ENCODE measurements at regions not wholly inside any gene's neighbourhood (a gene's known extent, or its start where the extent isn't known, plus 50 kb on each side); places are given as distances from the start of the nearest gene placed in this dataset.

GRCh38 chr1:98157524-98158313, 236.9 kb upstream of the DPYD start:
- Histone ChIP-seq H3K4me1 (ENCODE audit: control insufficient read depth, insufficient read depth, low read length, poor library complexity, severe bottlenecking) (no peaks in the 10 kb centered on the region), H3K27ac (ENCODE audit: low read depth, low read length, severe bottlenecking) (no peak overlapping the region), H3K9me3 (ENCODE audit: control insufficient read depth, low read length) (no peaks in the 10 kb centered on the region), H3K36me3 (ENCODE audit: control insufficient read depth, insufficient read depth, low read length) (no peaks in the 10 kb centered on the region), H3K4me3 (ENCODE audit: extremely low read depth, insufficient read depth, low read length, poor library complexity, severe bottlenecking) (no peak overlapping the region)
- WGBS, 2 experiments (ENCODE audit: insufficient coverage in 2 of 2), result 80% methylated on average over 1 of the region's 2 CpGs; no CpG with 5 or more reads in 1 of the 2 experiments

DNA sequence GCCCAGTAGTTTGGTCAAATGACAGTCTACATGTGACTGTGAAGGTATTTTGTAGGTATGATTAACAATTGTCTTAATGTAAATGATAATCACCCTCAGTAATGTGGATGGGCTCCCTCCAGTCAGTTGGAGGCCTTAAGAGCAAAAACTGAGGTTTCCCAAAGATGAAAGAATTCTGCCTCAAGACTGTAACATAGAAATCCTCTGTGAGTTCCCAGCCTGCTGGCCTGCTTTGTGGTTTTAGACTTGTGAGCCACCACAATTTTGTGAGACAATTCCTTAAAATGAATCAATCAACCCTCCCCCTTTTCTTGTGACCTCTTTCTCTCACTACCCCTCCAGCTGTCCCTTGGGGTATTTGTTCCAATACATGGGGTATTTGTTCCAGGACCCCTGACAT, 226.4 kb upstream of the DPYD start:
- no peak overlapping the region for H3K4me3 ChIP-seq (ENCODE audit: extremely low read depth, insufficient read depth, low read length, poor library complexity, severe bottlenecking)
- H3K36me3 ChIP-seq (ENCODE audit: control insufficient read depth, insufficient read depth, low read length), result no peaks in the 10 kb centered on the region
- no peaks in the 10 kb centered on the region for H3K4me1 ChIP-seq (ENCODE audit: control insufficient read depth, insufficient read depth, low read length, poor library complexity, severe bottlenecking)
- no peak overlapping the region for H3K27ac ChIP-seq (ENCODE audit: low read depth, low read length, severe bottlenecking)
- H3K9me3 ChIP-seq (ENCODE audit: control insufficient read depth, low read length), result no peaks in the 10 kb centered on the region

- no CpG with 5 or more reads among the region's 2 CpGs for WGBS, 2 experiments (ENCODE audit: insufficient coverage in 2 of 2)
- no peak overlapping the region for H3K27ac ChIP-seq (ENCODE audit: low read depth, low read length, severe bottlenecking)
Observed at GRCh38 chr1:98145655-98146054, 224.8 kb upstream of the DPYD start.

GRCh38 chr1:98143403-98143802, 222.6 kb upstream of the DPYD start:
- Histone ChIP-seq H3K4me1 (ENCODE audit: control insufficient read depth, insufficient read depth, low read length, poor library complexity, severe bottlenecking) (no peaks in the 10 kb centered on the region), H3K27ac (ENCODE audit: low read depth, low read length, severe bottlenecking) (no peak overlapping the region), H3K36me3 (ENCODE audit: control insufficient read depth, insufficient read depth, low read length) (no peaks in the 10 kb centered on the region), H3K9me3 (ENCODE audit: control insufficient read depth, low read length) (no peaks in the 10 kb centered on the region), H3K4me3 (ENCODE audit: extremely low read depth, insufficient read depth, low read length, poor library complexity, severe bottlenecking) (no peak overlapping the region)
- WGBS, 2 experiments (ENCODE audit: insufficient coverage in 2 of 2), result no CpG with 5 or more reads among the region's 2 CpGs

More at GRCh38 chr1:98145655-98146054, 224.8 kb upstream of the DPYD start:
- no peak overlapping the region for H3K4me3 ChIP-seq (ENCODE audit: extremely low read depth, insufficient read depth, low read length, poor library complexity, severe bottlenecking)
- no peaks in the 10 kb centered on the region for H3K4me1 ChIP-seq (ENCODE audit: control insufficient read depth, insufficient read depth, low read length, poor library complexity, severe bottlenecking)
- H3K36me3 ChIP-seq (ENCODE audit: control insufficient read depth, insufficient read depth, low read length), result no peaks in the 10 kb centered on the region
- H3K9me3 ChIP-seq (ENCODE audit: control insufficient read depth, low read length), result no peaks in the 10 kb centered on the region

DNA sequence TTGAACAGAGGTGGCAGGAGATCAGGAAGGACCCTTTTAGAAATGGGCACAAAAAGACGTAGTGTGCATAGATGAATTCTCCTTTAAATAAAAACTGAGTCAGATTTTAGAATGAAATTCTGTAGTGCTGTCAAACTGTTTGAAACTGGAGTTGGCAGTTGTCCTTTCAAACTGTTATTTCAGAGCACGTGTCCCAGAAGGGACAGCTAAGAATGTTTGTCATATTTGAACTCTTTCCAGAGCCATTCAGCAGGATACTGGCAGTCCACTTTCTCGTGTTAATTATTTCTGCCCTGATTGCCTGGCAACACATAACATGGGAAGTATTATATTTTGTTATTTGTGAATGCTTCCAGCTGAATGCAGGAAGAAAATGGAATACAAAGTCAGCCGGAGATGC, 212.3 kb upstream of the DPYD start:
- Histone ChIP-seq H3K9me3 (ENCODE audit: control insufficient read depth, low read length) (no peaks in the 10 kb centered on the region), H3K36me3 (ENCODE audit: control insufficient read depth, insufficient read depth, low read length) (no peaks in the 10 kb centered on the region), H3K4me3 (ENCODE audit: extremely low read depth, insufficient read depth, low read length, poor library complexity, severe bottlenecking) (no peak overlapping the region), H3K4me1 (ENCODE audit: control insufficient read depth, insufficient read depth, low read length, poor library complexity, severe bottlenecking) (no peaks in the 10 kb centered on the region), H3K27ac (ENCODE audit: low read depth, low read length, severe bottlenecking) (no peak overlapping the region)
- 71 to 93% methylated on average over 2 to 3 of the region's 4 CpGs for WGBS, 2 experiments (ENCODE audit: insufficient coverage in 2 of 2)

DNA sequence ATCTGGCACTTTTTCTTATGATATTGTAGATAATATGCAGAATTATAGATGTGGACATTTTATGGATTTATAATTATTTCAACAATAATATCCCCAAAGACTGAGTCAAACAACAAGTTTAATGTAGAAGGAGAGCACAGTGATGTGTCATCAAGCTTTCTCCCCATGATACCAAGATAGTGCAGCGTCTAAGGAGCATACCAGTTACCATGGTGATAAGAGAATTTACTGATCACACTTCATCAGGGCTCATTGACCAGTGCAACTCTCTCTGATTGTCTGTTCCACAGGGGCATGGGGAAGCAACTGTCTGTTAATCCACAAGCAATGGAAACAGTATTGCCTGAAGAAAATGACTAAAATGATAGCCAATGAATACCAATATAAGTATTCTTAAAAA, 209.6 kb upstream of the DPYD start:
- no peaks in the 10 kb centered on the region for H3K4me1 ChIP-seq (ENCODE audit: control insufficient read depth, insufficient read depth, low read length, poor library complexity, severe bottlenecking)
- no peaks in the 10 kb centered on the region for H3K36me3 ChIP-seq (ENCODE audit: control insufficient read depth, insufficient read depth, low read length)
- H3K9me3 ChIP-seq (ENCODE audit: control insufficient read depth, low read length), result no peaks in the 10 kb centered on the region
- no peak overlapping the region for H3K4me3 ChIP-seq (ENCODE audit: extremely low read depth, insufficient read depth, low read length, poor library complexity, severe bottlenecking)
- WGBS, 2 experiments (ENCODE audit: insufficient coverage in 2 of 2), result 60 to 75% methylated on average over 1 of the region's 1 CpG
- no peak overlapping the region for H3K27ac ChIP-seq (ENCODE audit: low read depth, low read length, severe bottlenecking)

DNA sequence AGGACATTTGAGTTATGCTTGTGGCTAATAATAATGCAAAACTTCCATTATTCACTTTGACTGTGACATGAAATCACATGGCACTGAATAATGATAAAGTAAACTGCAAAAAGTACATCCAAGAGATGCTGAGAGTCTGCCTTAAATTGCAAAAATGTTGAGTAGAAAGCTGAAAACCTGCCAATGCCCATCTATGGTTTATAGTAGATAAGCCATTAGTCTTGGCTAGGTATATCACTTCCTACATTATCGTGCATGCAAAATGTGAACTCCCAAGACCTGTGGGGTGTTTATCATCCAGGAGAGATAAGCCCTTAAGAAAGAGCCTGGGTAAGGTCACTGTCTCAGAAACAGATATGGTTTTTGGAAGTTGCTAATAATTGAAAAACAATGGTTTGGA, 208.7 kb upstream of the DPYD start:
- Histone ChIP-seq H3K4me3 (ENCODE audit: extremely low read depth, insufficient read depth, low read length, poor library complexity, severe bottlenecking) (no peak overlapping the region), H3K36me3 (ENCODE audit: control insufficient read depth, insufficient read depth, low read length) (no peaks in the 10 kb centered on the region), H3K27ac (ENCODE audit: low read depth, low read length, severe bottlenecking) (no peak overlapping the region), H3K9me3 (ENCODE audit: control insufficient read depth, low read length) (no peaks in the 10 kb centered on the region), H3K4me1 (ENCODE audit: control insufficient read depth, insufficient read depth, low read length, poor library complexity, severe bottlenecking) (no peaks in the 10 kb centered on the region)
- no CpG with 5 or more reads among the region's 1 CpG for WGBS, 2 experiments (ENCODE audit: insufficient coverage in 2 of 2)

- Histone ChIP-seq H3K36me3 (ENCODE audit: control insufficient read depth, insufficient read depth, low read length) (no peaks in the 10 kb centered on the region), H3K4me1 (ENCODE audit: control insufficient read depth, insufficient read depth, low read length, poor library complexity, severe bottlenecking) (no peaks in the 10 kb centered on the region), H3K4me3 (ENCODE audit: extremely low read depth, insufficient read depth, low read length, poor library complexity, severe bottlenecking) (no peak overlapping the region), H3K9me3 (ENCODE audit: control insufficient read depth, low read length) (no peaks in the 10 kb centered on the region), H3K27ac (ENCODE audit: low read depth, low read length, severe bottlenecking) (no peak overlapping the region)
Observed at GRCh38 chr1:98126740-98127139, 205.9 kb upstream of the DPYD start.

DNA sequence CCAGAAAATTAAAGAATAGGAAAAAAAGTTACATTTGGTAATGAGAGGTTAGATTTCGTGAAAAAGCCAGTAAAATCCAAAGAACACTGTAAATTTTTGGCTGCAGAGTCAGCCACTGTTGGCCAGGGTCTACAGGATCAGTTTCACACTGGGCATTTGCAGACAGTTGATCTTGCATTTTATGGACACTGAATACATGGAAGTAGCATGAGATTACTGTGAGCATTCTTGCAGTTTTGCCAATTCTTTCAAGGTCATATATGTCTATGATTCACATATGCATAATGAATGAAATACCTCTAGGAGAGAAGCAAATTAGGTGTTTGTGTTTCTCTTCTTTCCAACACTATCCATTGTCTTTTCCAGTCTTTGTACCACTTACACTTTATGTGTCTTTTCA, 200.8 kb upstream of the DPYD start:
- H3K36me3 ChIP-seq (ENCODE audit: control insufficient read depth, insufficient read depth, low read length), result no peaks in the 10 kb centered on the region
- H3K4me3 ChIP-seq (ENCODE audit: extremely low read depth, insufficient read depth, low read length, poor library complexity, severe bottlenecking), result no peak overlapping the region
- H3K9me3 ChIP-seq (ENCODE audit: control insufficient read depth, low read length), result no peaks in the 10 kb centered on the region
- H3K27ac ChIP-seq (ENCODE audit: low read depth, low read length, severe bottlenecking), result no peak overlapping the region
- WGBS, 2 experiments (ENCODE audit: insufficient coverage in 2 of 2), result 0% methylated on average over 1 of the region's 1 CpG
- H3K4me1 ChIP-seq (ENCODE audit: control insufficient read depth, insufficient read depth, low read length, poor library complexity, severe bottlenecking), result no peaks in the 10 kb centered on the region

- WGBS, 2 experiments (ENCODE audit: insufficient coverage in 2 of 2), result no CpG with 5 or more reads among the region's 1 CpG
- Histone ChIP-seq H3K9me3 (ENCODE audit: control insufficient read depth, low read length) (no peaks in the 10 kb centered on the region), H3K36me3 (ENCODE audit: control insufficient read depth, insufficient read depth, low read length) (no peaks in the 10 kb centered on the region), H3K4me3 (ENCODE audit: extremely low read depth, insufficient read depth, low read length, poor library complexity, severe bottlenecking) (no peak overlapping the region), H3K27ac (ENCODE audit: low read depth, low read length, severe bottlenecking) (no peak overlapping the region), H3K4me1 (ENCODE audit: control insufficient read depth, insufficient read depth, low read length, poor library complexity, severe bottlenecking) (no peaks in the 10 kb centered on the region)
Observed at GRCh38 chr1:98119796-98120195, 199.0 kb upstream of the DPYD start.

GRCh38 chr1:98113811-98114210, 193.0 kb upstream of the DPYD start:
- no CpG with 5 or more reads among the region's 1 CpG for WGBS, 2 experiments (ENCODE audit: insufficient coverage in 2 of 2)

More at GRCh38 chr1:98113811-98114210, 193.0 kb upstream of the DPYD start:
- Histone ChIP-seq H3K36me3 (ENCODE audit: control insufficient read depth, insufficient read depth, low read length) (no peaks in the 10 kb centered on the region), H3K9me3 (ENCODE audit: control insufficient read depth, low read length) (no peaks in the 10 kb centered on the region), H3K4me3 (ENCODE audit: extremely low read depth, insufficient read depth, low read length, poor library complexity, severe bottlenecking) (no peak overlapping the region), H3K4me1 (ENCODE audit: control insufficient read depth, insufficient read depth, low read length, poor library complexity, severe bottlenecking) (no peaks in the 10 kb centered on the region), H3K27ac (ENCODE audit: low read depth, low read length, severe bottlenecking) (no peak overlapping the region)
